Testis (tissue), 2 donors: ENCODE measurements at regions not wholly inside any gene's neighbourhood (a gene's known extent, or its start where the extent isn't known, plus 50 kb on each side); places are given as distances from the start of the nearest gene placed in this dataset.

Experiments used
- DNase-seq: peaks from one replicate; pipeline ENCODE4 v3.0.0-alpha.2; 2019
- H3K27ac ChIP-seq, 2 donors: fragments of 200-600 bp; sonication (generic); one replicate each; pipeline ENCODE4 v1.5.1; 2019
- H3K27me3 ChIP-seq: fragments of 200-600 bp; sonication (generic); one replicate; pipeline ENCODE4 v1.5.1; 2019
- H3K36me3 ChIP-seq: fragments of 200-600 bp; sonication (generic); one replicate; pipeline ENCODE4 v1.5.1; 2017; ENCODE audit warnings: low read depth; ENCODE audit errors: missing control alignments
- H3K4me1 ChIP-seq: fragments of 200-600 bp; sonication (generic); one replicate; pipeline ENCODE4 v1.5.1; 2019
- H3K4me3 ChIP-seq, 2 donors: fragments of 200-600 bp; sonication (generic); one replicate each; pipeline ENCODE4 v1.5.1; 2017 to 2019
- H3K9me3 ChIP-seq: fragments of 200-600 bp; sonication (generic); one replicate; pipeline ENCODE4 v1.5.1; 2017
- CTCF ChIP-seq, 3 experiments: fragments of 450-650 bp in 2 of 3; fragments of 200-600 bp in 1 of 3; sonication (generic) in 1 of 3; IDR thresholded peaks; one replicate each; pipeline ENCODE4 v1.5.1; 2016 to 2019; ENCODE audit warnings: antibody characterized with exemption in 3 of 3, mild to moderate bottlenecking in 2 of 3, moderate library complexity in 1 of 3
- POLR2A ChIP-seq: fragments of 450-650 bp; IDR thresholded peaks from one replicate; pipeline ENCODE4 v1.6.1; 2017; ENCODE audit warnings: antibody characterized with exemption, mild to moderate bottlenecking, moderate library complexity
- WGBS, 2 donors: methylation state at CpG; one replicate each; pipeline ENCODE4 v1.1.5; 2018; 5-methylcytosine and 5-hydroxymethylcytosine counted together
- intact Hi-C: fragments of 100-400 bp; cut with DNase I; formaldehyde crosslinking; loops from one replicate; pipeline ENCODE4 v1.15.1; 2023; ENCODE audit warnings: low total_unique reads

- intact Hi-C loops: no loop called here
- no peaks in the 10 kb centered on the region for H3K4me1 ChIP-seq
- no peak overlapping the region for H3K4me3 ChIP-seq
- H3K36me3 ChIP-seq: no peaks in the 10 kb centered on the region
- TF ChIP-seq CTCF (IDR thresholded peaks at IDR 0.05) (no peak), POLR2A (no peak)
- 71 to 75% methylated on average over 4 of the region's 4 CpGs for WGBS, 2 donors
- H3K27ac ChIP-seq: no peak overlapping the region
- no peak for DNase-seq
- no peaks in the 10 kb centered on the region for H3K9me3 ChIP-seq
- H3K27me3 ChIP-seq: no peaks in the 10 kb centered on the region
Measured at GRCh38 chr4:10947898-10948297, 263.3 kb upstream of the CLNK start.

- Histone ChIP-seq H3K4me3 (no peak overlapping the region), H3K27me3 (no peaks in the 10 kb centered on the region), H3K27ac (no peak overlapping the region), H3K9me3 (no peaks in the 10 kb centered on the region), H3K36me3 (no peaks in the 10 kb centered on the region), H3K4me1 (no peaks in the 10 kb centered on the region)
- no peak for TF ChIP-seq POLR2A
- TF ChIP-seq CTCF (IDR thresholded peaks at IDR 0.05): no peak
- WGBS, 2 donors: 74 to 75% methylated on average over 1 of the region's 1 CpG
- intact Hi-C loops: no loop called here
- no peak for DNase-seq
Measured at GRCh38 chr4:10944321-10944720, 259.8 kb upstream of the CLNK start.

GRCh38 chr4:10942156-10942555 is 257.6 kb upstream of the CLNK start:
- Histone ChIP-seq H3K36me3 (no peaks in the 10 kb centered on the region), H3K27me3 (no peaks in the 10 kb centered on the region), H3K9me3 (no peaks in the 10 kb centered on the region), H3K4me3 (no peak overlapping the region), H3K4me1 (no peaks in the 10 kb centered on the region), H3K27ac (no peak overlapping the region)
- intact Hi-C loops: no loop called here
- 92 to 100% methylated on average over 1 of the region's 1 CpG for WGBS, 2 donors
- DNase-seq: no peak
- TF ChIP-seq CTCF (IDR thresholded peaks at IDR 0.05) (no peak), POLR2A (no peak)

- no peak overlapping the region for H3K4me3 ChIP-seq
- 86 to 93% methylated on average over 2 of the region's 2 CpGs for WGBS, 2 donors
- DNase-seq: no peak
- no peaks in the 10 kb centered on the region for H3K4me1 ChIP-seq
- H3K9me3 ChIP-seq: no peaks in the 10 kb centered on the region
- H3K27me3 ChIP-seq: no peaks in the 10 kb centered on the region
- intact Hi-C loops: no loop called here
- no peak overlapping the region for H3K27ac ChIP-seq
- no peak for TF ChIP-seq POLR2A
- TF ChIP-seq CTCF (IDR thresholded peaks at IDR 0.05): no peak
- no peaks in the 10 kb centered on the region for H3K36me3 ChIP-seq
Measured at GRCh38 chr4:10929818-10930217, 245.2 kb upstream of the CLNK start.

- intact Hi-C loops: no loop called here
- H3K9me3 ChIP-seq: no peaks in the 10 kb centered on the region
Measured at GRCh38 chr4:10925996-10926395, 241.4 kb upstream of the CLNK start.

More at GRCh38 chr4:10925996-10926395, 241.4 kb upstream of the CLNK start:
- Histone ChIP-seq H3K4me1 (no peaks in the 10 kb centered on the region), H3K36me3 (no peaks in the 10 kb centered on the region), H3K4me3 (no peak overlapping the region), H3K27me3 (no peaks in the 10 kb centered on the region), H3K27ac (no peak overlapping the region)
- 52 to 55% methylated on average over 3 of the region's 3 CpGs for WGBS, 2 donors
- TF ChIP-seq POLR2A (no peak), CTCF (IDR thresholded peaks at IDR 0.05) (no peak)
- no peak for DNase-seq
